ENCODE measurements at regions not wholly inside any gene's neighbourhood (a gene's known extent, or its start where the extent isn't known, plus 50 kb on each side); places are given as distances from the start of the nearest gene placed in this dataset.

- no peaks in the 10 kb centered on the region for H3K4me1 ChIP-seq
- no peak overlapping the region for H3K9ac ChIP-seq
- no peaks in the 10 kb centered on the region for H3K36me3 ChIP-seq
- H3K4me3 ChIP-seq, result no peak overlapping the region
- TF ChIP-seq Cebpa-rat (IDR thresholded peaks at IDR 0.05), result no peak
- no peaks in the 10 kb centered on the region for H4K20me1 ChIP-seq
- H3K27ac ChIP-seq, result no peak overlapping the region
- H3K9me3 ChIP-seq, result no peaks in the 10 kb centered on the region
- H3K27me3 ChIP-seq, result no peaks in the 10 kb centered on the region
- no peak overlapping the region for H3K4me2 ChIP-seq
Measured at GRCh38 chr2:23215016-23215415, 170.0 kb upstream of the KLHL29 start.

DNA sequence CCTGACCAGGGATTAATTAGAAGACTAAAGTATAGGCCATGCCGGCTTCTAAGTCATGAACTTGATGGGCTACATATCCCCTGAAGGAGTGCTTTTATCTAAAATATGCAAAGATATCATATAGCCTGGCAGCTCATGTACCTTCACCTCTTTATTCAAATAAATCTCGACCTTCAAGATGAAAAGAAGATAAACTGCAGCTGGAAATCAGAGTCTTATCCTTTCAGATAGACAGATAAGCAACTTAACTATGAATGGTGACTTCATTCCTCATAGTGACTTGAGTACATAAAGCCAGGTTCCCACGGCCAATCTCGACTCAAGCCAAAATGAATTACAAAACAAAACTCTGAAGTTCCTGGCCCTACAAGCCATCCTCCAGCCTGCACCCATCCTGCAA is 165.3 kb upstream of the KLHL29 start:
- H3K4me2 ChIP-seq, result no peak overlapping the region
- no peak overlapping the region for H3K9ac ChIP-seq
- no peaks in the 10 kb centered on the region for H3K4me1 ChIP-seq
- H3K27me3 ChIP-seq, result no peaks in the 10 kb centered on the region
- no peaks in the 10 kb centered on the region for H3K9me3 ChIP-seq
- no peaks in the 10 kb centered on the region for H3K36me3 ChIP-seq
- H3K4me3 ChIP-seq, result no peak overlapping the region
- H4K20me1 ChIP-seq, result no peaks in the 10 kb centered on the region
- TF ChIP-seq Cebpa-rat (IDR thresholded peaks at IDR 0.05), result no peak
- H3K27ac ChIP-seq, result no peak overlapping the region

DNA sequence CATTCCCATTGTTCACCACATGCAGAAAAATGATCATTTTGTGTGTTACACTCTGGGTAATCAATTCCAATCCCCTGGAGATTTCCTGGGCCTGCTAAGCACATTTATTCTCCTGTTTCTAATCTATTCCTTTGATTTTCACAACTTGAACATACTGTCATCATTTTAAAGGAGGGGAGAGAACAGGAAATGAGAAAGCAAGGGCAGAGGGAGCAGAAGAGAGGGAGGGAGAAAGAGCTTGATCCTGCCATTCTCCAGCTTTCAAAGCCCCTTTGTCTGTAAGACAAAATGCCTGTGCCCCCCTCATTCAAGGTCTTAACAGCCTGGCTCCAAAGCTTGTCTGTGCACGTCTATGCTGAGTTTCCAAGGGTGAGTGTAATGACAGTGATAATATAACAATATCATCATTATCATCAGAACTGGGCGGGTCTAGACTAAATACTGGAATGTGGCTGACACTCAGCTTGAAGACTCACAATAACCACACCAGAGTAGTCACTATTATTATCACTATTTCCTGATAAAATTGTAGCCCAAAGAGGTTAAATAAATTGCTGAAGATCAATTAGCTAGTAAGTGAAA is 164.4 kb upstream of the KLHL29 start:
- Histone ChIP-seq H3K9me3 (no peaks in the 10 kb centered on the region), H3K27me3 (no peaks in the 10 kb centered on the region), H3K4me2 (no peak overlapping the region), H3K27ac (no peak overlapping the region), H3K4me3 (no peak overlapping the region), H3K4me1 (no peaks in the 10 kb centered on the region), H3K36me3 (no peaks in the 10 kb centered on the region), H3K9ac (no peak overlapping the region), H4K20me1 (no peaks in the 10 kb centered on the region)
- no peak for TF ChIP-seq Cebpa-rat (IDR thresholded peaks at IDR 0.05)

- Histone ChIP-seq H3K36me3 (no peaks in the 10 kb centered on the region), H3K4me2 (no peak overlapping the region), H3K4me1 (no peaks in the 10 kb centered on the region), H3K27ac (no peak overlapping the region), H3K4me3 (no peak overlapping the region), H3K27me3 (no peaks in the 10 kb centered on the region), H4K20me1 (no peaks in the 10 kb centered on the region), H3K9me3 (no peaks in the 10 kb centered on the region), H3K9ac (no peak overlapping the region)
- TF ChIP-seq Cebpa-rat (IDR thresholded peaks at IDR 0.05), result no peak
Measured at GRCh38 chr2:23221236-23221635, 163.7 kb upstream of the KLHL29 start.

DNA sequence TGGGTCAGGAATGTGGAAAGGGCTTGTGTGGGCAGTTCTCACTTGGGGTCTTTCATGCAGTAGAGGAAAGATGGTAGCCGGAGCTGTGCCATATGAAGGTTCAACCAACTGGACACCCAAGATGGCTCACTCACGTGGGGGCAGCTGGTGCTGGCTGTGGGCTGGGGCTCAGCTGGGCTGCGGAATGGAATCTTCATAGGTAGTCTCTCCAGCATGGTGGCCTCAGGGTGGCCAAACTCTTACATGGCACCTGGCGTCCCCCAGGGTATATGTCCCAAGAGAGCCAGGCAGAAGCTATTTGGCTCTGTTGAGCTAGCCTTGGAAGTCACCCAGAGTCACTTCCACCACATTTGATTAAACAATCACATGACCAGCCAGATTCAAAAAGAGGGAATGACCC is 163.1 kb upstream of the KLHL29 start:
- Histone ChIP-seq H3K9me3 (no peaks in the 10 kb centered on the region), H3K36me3 (no peaks in the 10 kb centered on the region), H3K4me1 (no peaks in the 10 kb centered on the region), H4K20me1 (no peaks in the 10 kb centered on the region), H3K27me3 (no peaks in the 10 kb centered on the region), H3K4me3 (no peak overlapping the region), H3K9ac (no peak overlapping the region), H3K4me2 (no peak overlapping the region), H3K27ac (no peak overlapping the region)
- TF ChIP-seq Cebpa-rat (IDR thresholded peaks at IDR 0.05), result no peak

DNA sequence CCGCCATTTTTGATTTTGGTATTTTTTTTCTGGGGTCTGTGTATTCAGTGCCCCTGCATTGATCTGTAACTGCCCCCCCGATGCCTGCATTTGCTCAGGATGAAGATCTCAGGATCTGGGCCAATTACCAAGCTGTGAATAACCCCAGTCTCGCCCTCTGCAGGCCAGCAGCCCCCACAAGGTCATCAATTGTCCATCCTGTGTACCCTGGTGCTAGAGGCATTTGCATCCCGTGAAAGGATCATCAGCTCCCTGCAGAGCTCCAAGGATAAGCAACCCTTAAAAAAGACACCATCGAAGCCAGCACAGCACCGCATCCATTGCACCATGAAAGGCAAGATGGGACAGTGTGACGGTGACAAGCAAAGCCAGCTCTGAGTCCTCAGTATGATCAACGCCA is 154.1 kb upstream of the KLHL29 start:
- Histone ChIP-seq H3K36me3 (no peaks in the 10 kb centered on the region), H3K27me3 (no peaks in the 10 kb centered on the region), H3K9me3 (peaks cover 5% of the 10 kb centered on the region; the same call in 1 of the 2 replicates), H3K4me2 (no peak overlapping the region), H3K9ac (no peak overlapping the region), H3K27ac (no peak overlapping the region), H4K20me1 (no peaks in the 10 kb centered on the region), H3K4me3 (no peak overlapping the region), H3K4me1 (peaks cover 5% of the 10 kb centered on the region)
- no peak for TF ChIP-seq Cebpa-rat (IDR thresholded peaks at IDR 0.05)

GRCh38 chr2:23231865-23232264 is 153.1 kb upstream of the KLHL29 start:
- no peaks in the 10 kb centered on the region for H3K27me3 ChIP-seq

DNA sequence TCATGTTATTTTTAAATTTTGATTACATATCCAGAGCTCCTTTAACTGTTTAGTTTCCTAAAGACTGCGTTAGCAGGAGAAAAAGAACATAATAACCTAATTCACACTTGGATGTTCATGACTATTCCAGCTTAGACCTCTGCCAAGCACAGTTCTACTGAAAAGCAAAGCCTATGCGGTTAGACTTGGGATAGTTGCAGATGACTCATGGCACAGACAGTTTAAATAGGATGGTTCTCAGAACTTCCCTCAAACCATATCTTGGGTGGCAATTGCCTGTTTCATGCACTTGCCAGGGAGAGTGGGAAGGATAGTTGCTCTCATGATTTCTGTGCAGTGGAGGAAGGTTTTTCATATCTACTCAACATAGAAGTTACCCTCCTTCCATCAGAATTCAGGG is 149.7 kb upstream of the KLHL29 start:
- Histone ChIP-seq H3K27me3 (no peaks in the 10 kb centered on the region), H3K9ac (no peak overlapping the region), H3K9me3 (peaks cover 5% of the 10 kb centered on the region; the same call in 1 of the 2 replicates), H3K4me2 (peak overlapping the region; percentile 20; the same call in 1 of the 2 replicates), H3K27ac (no peak overlapping the region), H3K4me3 (no peak overlapping the region), H4K20me1 (no peaks in the 10 kb centered on the region), H3K4me1 (peaks cover 8% of the 10 kb centered on the region), H3K36me3 (no peaks in the 10 kb centered on the region)
- TF ChIP-seq Cebpa-rat (IDR thresholded peaks at IDR 0.05), result no peak

More at GRCh38 chr2:23231865-23232264, 153.1 kb upstream of the KLHL29 start:
- Histone ChIP-seq H3K4me3 (no peak overlapping the region), H3K27ac (no peak overlapping the region), H3K4me2 (no peak overlapping the region), H3K36me3 (no peaks in the 10 kb centered on the region), H4K20me1 (no peaks in the 10 kb centered on the region), H3K9me3 (peaks cover 5% of the 10 kb centered on the region; the same call in 1 of the 2 replicates), H3K4me1 (peaks cover 8% of the 10 kb centered on the region), H3K9ac (no peak overlapping the region)
- no peak for TF ChIP-seq Cebpa-rat (IDR thresholded peaks at IDR 0.05)

DNA sequence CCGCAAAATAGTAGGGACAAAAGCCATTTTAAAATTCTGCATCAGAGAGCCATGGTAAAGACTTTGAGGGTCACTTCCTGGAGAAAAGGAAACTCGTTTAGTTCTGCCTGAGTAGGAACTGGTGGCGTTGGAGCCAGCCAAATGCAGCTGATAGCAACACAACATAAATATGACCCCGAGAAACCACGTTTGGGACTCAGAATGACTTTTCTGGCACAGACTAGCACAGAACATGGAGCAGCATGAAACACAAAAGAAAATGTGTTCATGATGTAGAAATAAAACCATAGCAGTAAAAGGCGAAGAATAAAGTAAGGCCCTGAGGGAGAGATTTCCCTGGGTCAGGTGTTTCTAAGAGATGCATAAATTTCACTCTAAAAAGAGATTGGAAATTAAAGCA is 149.2 kb upstream of the KLHL29 start:
- Histone ChIP-seq H3K27ac (no peak overlapping the region), H3K4me1 (peaks cover 8% of the 10 kb centered on the region), H3K4me3 (no peak overlapping the region), H3K27me3 (no peaks in the 10 kb centered on the region), H3K36me3 (no peaks in the 10 kb centered on the region), H3K9ac (no peak overlapping the region), H4K20me1 (no peaks in the 10 kb centered on the region), H3K9me3 (peaks cover 4% of the 10 kb centered on the region; the same call in 1 of the 2 replicates), H3K4me2 (peak overlapping the region; percentile 20)
- TF ChIP-seq Cebpa-rat (IDR thresholded peaks at IDR 0.05), result no peak

- Histone ChIP-seq H3K36me3 (no peaks in the 10 kb centered on the region), H3K4me3 (no peak overlapping the region), H3K27me3 (no peaks in the 10 kb centered on the region), H4K20me1 (no peaks in the 10 kb centered on the region), H3K27ac (no peak overlapping the region), H3K4me2 (no peak overlapping the region), H3K9me3 (no peaks in the 10 kb centered on the region), H3K4me1 (peaks cover 8% of the 10 kb centered on the region), H3K9ac (no peak overlapping the region)
- no peak for TF ChIP-seq Cebpa-rat (IDR thresholded peaks at IDR 0.05)
Measured at GRCh38 chr2:23237147-23237546, 147.8 kb upstream of the KLHL29 start.

Data from BLaER1 (cell line).